Left kidney (tissue), 1 donor: ENCODE measurements at regions not wholly inside any gene's neighbourhood (a gene's known extent, or its start where the extent isn't known, plus 50 kb on each side); places are given as distances from the start of the nearest gene placed in this dataset.
"Not testable (repeated sequence)": the region's sequence is repeated elsewhere in the genome, so short reads cannot be mapped to it uniquely, and the experiment has no call there.

Experiments used
- DNase-seq: peaks from one replicate; pipeline ENCODE4 v3.0.0-alpha.2; 2013

GRCh38 chr5:50898966-50899365, 232.5 kb downstream of the PARP8 start:
- no peak for DNase-seq

DNA sequence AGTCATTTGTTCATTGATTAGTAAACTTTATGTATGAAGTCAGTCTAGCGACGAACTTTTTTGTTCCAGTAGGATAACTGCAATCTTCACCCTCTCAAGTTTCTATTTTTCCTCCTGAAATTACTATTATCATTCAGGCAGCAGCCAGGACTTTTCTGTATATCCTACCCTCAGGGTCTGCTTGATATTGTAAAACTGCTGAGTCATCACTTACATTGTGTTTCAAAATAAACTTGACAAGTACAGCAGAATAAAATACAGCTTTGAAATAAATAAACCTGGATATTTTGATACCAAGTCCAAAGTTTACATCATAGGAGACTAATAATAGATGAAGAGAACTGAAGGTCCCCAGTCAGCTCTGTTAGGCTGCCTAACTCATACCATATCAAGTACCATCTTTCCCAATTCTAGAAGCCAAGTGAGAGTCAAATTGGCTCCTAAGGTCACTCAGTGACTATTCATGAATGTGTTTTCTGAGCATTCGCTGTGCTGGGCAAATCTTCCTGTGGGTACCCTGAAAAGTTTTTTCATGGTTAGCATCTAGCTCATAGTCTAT, 234.6 kb downstream of the PARP8 start:
- DNase-seq: no peak

GRCh38 chr5:50903651-50904050, 237.2 kb downstream of the PARP8 start:
- DNase-seq: no peak

DNA sequence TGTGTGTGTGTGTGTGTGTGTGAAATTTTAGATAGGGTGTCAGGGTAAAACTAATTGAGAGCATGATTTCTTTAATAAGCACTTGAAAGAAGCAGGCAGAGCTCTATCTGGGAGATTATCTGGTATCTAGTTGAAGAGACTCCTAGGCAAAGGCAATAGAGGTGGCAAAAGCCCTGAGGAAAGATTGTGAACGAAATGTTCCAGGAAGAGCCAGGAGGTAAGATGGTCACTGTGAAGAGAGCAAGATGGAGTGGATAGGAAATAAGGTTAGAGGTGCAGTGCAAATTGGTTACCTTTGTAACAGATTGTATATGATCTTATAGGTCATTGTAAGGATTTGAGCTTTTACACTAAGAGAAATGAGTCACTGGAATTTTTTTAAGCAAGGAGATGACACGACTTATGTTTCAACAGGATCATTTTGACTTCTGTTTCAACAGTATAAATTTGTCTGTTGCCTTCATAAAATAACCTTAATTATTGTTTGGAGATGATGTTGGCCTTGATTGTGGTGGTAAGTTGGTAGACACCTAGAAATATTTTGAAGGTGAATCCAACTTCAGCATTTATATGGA, 239.6 kb downstream of the PARP8 start:
- DNase-seq: no peak

DNA sequence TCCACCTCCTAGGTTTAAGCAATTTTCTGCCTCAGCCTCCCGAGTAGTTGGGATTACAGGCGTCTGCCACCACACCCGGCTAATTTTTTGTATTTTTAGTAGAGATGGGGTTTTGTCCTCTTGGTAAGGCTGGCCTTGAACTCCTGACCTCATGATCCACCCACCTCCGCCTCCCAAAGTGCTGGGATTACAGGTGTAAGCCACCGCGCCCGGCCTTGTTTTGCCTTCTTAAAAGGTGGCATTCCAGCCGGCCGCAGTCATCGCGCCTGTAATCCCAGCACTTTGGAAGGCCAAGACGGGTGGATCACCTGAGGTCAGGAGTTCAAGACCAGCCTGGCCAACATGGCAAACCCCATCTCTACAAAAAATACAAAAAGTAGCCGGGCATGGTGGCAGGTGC, 253.7 kb downstream of the PARP8 start:
- DNase-seq: not testable (repeated sequence)

- DNase-seq: no peak
Observed at GRCh38 chr5:50921366-50922133, 255.1 kb downstream of the PARP8 start.

GRCh38 chr5:50922134-50922941, 255.9 kb downstream of the PARP8 start:
- not testable (repeated sequence) for DNase-seq

- no peak for DNase-seq
Observed at GRCh38 chr5:50922942-50923767, 256.7 kb downstream of the PARP8 start.

DNA sequence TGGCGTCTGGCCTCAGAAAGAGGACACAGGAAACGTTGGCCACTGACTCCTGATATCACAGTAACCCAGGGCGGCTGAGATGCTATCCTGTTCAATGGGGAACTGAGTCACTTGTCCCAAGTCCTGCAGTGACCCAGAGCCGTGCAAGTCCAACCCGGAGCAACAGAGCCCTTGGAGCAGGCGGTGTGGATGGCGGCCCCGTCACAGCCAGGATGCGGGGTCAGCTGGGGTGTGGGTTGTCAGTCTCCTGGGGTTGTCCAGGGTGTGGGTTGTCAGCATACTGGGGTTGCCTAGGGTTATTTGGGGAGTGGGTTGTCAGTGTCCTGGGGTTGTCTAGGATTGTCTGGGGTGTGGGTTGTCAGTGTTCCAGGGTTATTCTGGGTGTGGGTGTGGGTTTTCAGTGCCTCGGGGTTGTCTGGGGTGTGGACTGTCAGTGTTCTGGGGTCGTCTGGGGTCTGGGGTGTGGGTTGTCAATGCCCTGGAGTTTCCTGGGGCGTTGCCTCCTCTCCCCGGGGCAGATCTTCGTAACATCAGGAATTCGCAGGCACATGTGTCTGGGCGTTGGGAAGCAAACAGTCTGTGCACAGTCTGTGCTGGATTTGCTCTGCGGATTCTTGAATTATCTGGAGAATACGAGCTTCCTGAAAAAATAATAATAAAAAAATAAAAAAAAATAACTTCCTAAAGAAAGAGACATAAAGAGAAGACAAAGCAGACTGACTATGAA, 257.5 kb downstream of the PARP8 start:
- no peak for DNase-seq

- no peak for DNase-seq
Observed at GRCh38 chr5:50927953-50928352, 261.5 kb downstream of the PARP8 start.

- DNase-seq: no peak
Observed at GRCh38 chr5:50929174-50929573, 262.7 kb downstream of the PARP8 start.

GRCh38 chr5:50934343-50934742, 267.9 kb downstream of the PARP8 start:
- DNase-seq: no peak

DNA sequence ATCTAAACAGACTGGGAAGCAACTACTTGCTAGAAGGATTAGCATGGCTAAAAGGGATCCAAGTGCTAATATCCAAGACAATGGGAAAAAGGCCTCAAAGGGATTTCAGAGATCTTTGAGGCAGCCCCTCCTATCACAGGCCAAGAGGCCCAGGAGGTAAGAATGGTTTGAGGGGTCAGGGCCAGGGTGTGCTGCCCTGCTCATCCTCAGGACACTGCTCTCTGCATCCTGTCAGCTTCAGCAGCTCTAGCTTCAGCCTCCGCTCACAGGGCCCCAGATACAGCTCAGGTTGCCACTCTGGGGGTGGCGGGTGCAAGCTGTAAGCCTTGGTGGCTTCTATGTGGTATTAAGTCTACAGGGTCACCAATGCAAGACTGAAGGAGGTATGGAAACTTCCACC, 278.7 kb downstream of the PARP8 start:
- no peak for DNase-seq

DNA sequence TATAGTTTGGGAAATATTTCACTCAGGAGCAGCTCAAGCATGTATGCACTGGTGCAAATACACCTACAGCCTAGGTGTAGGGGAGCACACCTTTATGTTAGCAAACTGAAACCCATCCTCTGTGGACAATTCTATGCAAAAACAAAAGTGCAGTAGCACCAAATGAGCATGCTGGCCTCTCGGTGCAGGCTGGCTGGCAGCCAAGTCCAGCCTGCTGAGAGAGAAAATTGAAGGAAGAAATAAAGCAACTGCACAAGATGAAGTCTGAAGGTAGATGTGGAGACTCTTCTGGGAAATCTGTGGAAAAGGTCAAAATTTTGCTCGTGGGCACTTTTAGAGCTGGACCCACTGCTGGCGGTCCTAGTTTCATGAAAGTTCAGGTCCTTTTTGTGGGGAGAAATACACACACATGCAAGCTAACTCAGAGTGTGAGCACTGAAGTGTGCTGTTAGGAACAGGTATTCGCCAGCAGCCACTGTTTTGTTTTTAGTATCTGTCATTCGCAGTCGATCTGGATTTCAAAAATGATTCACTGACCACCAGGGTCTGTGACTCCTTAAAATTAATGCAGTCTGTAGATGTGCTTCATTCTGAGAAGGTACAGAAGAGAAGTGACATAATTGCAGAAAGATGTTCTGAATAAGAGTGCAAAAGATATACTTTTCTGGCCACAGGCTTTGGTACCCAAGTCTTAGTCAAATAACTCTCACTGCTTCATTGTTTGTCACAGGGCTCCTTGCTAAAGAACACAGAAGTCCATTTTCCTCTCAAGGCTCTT, 281.7 kb downstream of the PARP8 start:
- DNase-seq: peak; percentile 10

- no peak for DNase-seq
Observed at GRCh38 chr5:50953290-50953689, 286.9 kb downstream of the PARP8 start.

DNA sequence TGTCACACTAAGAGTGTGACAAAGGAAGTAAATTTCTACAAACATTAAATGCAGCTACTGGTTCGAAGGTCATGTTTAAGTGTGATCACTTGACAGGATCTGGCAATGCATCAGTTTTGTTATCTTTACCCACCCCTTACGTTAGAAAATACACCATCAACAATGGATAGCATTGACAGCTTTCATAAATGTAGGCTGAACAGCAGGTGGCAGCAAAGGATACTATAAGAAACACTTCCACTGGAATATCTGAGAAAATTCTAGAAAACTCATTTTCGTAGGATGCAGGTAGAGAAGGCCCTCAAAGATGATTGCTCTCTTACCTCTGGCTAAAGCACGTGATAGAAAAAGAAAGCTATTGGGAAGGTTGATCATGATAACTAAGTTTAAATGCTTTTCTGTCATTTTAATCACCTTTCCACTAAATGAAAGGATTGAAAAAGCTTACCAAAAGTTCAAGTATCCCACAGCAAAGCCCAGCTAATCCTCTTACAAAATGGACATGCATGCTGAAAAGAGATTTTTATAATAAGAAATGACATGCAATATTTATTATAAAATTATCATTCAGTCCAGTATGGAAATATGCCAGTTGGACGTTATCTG, 292.5 kb downstream of the PARP8 start:
- no peak for DNase-seq

- no peak for DNase-seq
Observed at GRCh38 chr5:50962934-50963872, 296.8 kb downstream of the PARP8 start.

GRCh38 chr5:50963971-50964745, 297.7 kb downstream of the PARP8 start:
- DNase-seq: no peak
